ENCODE measurements at regions not wholly inside any gene's neighbourhood (a gene's known extent, or its start where the extent isn't known, plus 50 kb on each side); places are given as distances from the start of the nearest gene placed in this dataset.

- no peak overlapping the region for H3K4me3 Mint-ChIP-seq
- Histone ChIP-seq H3K4me1 (ENCODE audit: control insufficient read depth, insufficient read depth, low read length, poor library complexity, severe bottlenecking) (no peaks in the 10 kb centered on the region), H3K27ac (ENCODE audit: insufficient read depth, low read length, poor library complexity, severe bottlenecking) (no peak overlapping the region), H3K36me3 (ENCODE audit: control insufficient read depth, insufficient read depth, low read length) (no peaks in the 10 kb centered on the region), H3K27me3 (ENCODE audit: control insufficient read depth, insufficient read depth, low read length) (no peaks in the 10 kb centered on the region), H3K4me3 (ENCODE audit: low read depth, low read length) (no peak overlapping the region), H3K9me3 (ENCODE audit: control insufficient read depth in 2 of 2, low read length in 2 of 2) (no peaks in the 10 kb centered on the region)
- DNase-seq (no peak), ATAC-seq (ENCODE audit: low read depth in 2 of 2) (no peak)
- H3K9me3 Mint-ChIP-seq, result peaks cover 0 to 1% (median 0%) of the 10 kb centered on the region in 7 donors
- H3K27me3 Mint-ChIP-seq, result peaks cover 4% of the 10 kb centered on the region
- no peaks in the 10 kb centered on the region for H3K4me1 Mint-ChIP-seq
- H3K36me3 Mint-ChIP-seq, result no peaks in the 10 kb centered on the region
- H3K27ac Mint-ChIP-seq, result no peak overlapping the region
These were observed 941.8 kb downstream of the BRD1 start for GRCh38 chr22:48885919-48886305.

GRCh38 chr22:48885271-48885918 lies 942.3 kb downstream of the BRD1 start:
- peaks cover 0 to 1% (median 0%) of the 10 kb centered on the region in 7 donors for H3K9me3 Mint-ChIP-seq
- no peak for DNase-seq

DNA sequence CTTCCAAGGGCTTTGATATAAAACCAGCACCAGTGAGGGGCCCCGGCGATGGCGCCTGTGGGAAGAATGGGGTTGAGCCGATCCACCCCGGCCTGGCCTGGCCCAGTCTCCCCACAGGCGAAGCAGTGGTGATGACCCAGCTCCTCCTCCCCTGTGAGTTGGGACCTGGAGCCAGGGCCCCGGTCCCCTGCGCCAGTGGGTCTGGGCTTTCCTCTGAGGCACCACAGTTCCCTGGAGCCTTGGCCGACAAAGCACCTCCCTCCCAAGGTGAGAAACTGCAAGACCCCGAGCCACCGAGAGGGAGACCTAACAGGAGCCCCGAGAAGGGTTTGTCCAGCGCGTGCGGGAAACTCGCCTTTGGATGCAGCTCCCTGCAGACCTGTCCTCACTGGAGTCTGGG lies 942.9 kb downstream of the BRD1 start:
- Histone ChIP-seq H3K27me3 (ENCODE audit: control insufficient read depth, insufficient read depth, low read length) (no peaks in the 10 kb centered on the region), H3K36me3 (ENCODE audit: control insufficient read depth, insufficient read depth, low read length) (no peaks in the 10 kb centered on the region), H3K4me1 (ENCODE audit: control insufficient read depth, insufficient read depth, low read length, poor library complexity, severe bottlenecking) (no peaks in the 10 kb centered on the region), H3K9me3 (ENCODE audit: control insufficient read depth in 2 of 2, low read length in 2 of 2) (no peaks in the 10 kb centered on the region), H3K27ac (ENCODE audit: insufficient read depth, low read length, poor library complexity, severe bottlenecking) (no peak overlapping the region), H3K4me3 (ENCODE audit: low read depth, low read length) (no peak overlapping the region)
- Mint-ChIP-seq H3K9me3 (peaks cover 0 to 1% (median 0%) of the 10 kb centered on the region in 7 donors), H3K27ac (no peak overlapping the region), H3K4me3 (no peak overlapping the region), H3K27me3 (no peaks in the 10 kb centered on the region), H3K4me1 (no peaks in the 10 kb centered on the region), H3K36me3 (no peaks in the 10 kb centered on the region)
- DNase-seq, result no peak
- no peak for ATAC-seq (ENCODE audit: low read depth in 2 of 2)

More at GRCh38 chr22:48885271-48885918, 942.3 kb downstream of the BRD1 start:
- H3K4me3 Mint-ChIP-seq, result no peak overlapping the region
- no peak overlapping the region for H3K27ac ChIP-seq (ENCODE audit: insufficient read depth, low read length, poor library complexity, severe bottlenecking)
- no peaks in the 10 kb centered on the region for H3K27me3 ChIP-seq (ENCODE audit: control insufficient read depth, insufficient read depth, low read length)
- no peak overlapping the region for H3K27ac Mint-ChIP-seq
- H3K27me3 Mint-ChIP-seq, result no peaks in the 10 kb centered on the region
- H3K4me3 ChIP-seq (ENCODE audit: low read depth, low read length), result no peak overlapping the region
- no peaks in the 10 kb centered on the region for H3K4me1 Mint-ChIP-seq
- H3K36me3 ChIP-seq (ENCODE audit: control insufficient read depth, insufficient read depth, low read length), result no peaks in the 10 kb centered on the region
- ATAC-seq (ENCODE audit: low read depth in 2 of 2), result no peak
- no peaks in the 10 kb centered on the region for H3K4me1 ChIP-seq (ENCODE audit: control insufficient read depth, insufficient read depth, low read length, poor library complexity, severe bottlenecking)
- no peaks in the 10 kb centered on the region for H3K9me3 ChIP-seq (ENCODE audit: control insufficient read depth in 2 of 2, low read length in 2 of 2)
- H3K36me3 Mint-ChIP-seq, result no peaks in the 10 kb centered on the region

- H3K4me1 Mint-ChIP-seq, result no peaks in the 10 kb centered on the region
- no peak overlapping the region for H3K27ac Mint-ChIP-seq
- no peak for ATAC-seq (ENCODE audit: low read depth in 2 of 2)
- H3K4me3 Mint-ChIP-seq, result no peak overlapping the region
- H3K27me3 Mint-ChIP-seq, result no peaks in the 10 kb centered on the region
- no peak overlapping the region for H3K27ac ChIP-seq (ENCODE audit: insufficient read depth, low read length, poor library complexity, severe bottlenecking)
- no peaks in the 10 kb centered on the region for H3K36me3 ChIP-seq (ENCODE audit: control insufficient read depth, insufficient read depth, low read length)
- H3K4me1 ChIP-seq (ENCODE audit: control insufficient read depth, insufficient read depth, low read length, poor library complexity, severe bottlenecking), result no peaks in the 10 kb centered on the region
- H3K36me3 Mint-ChIP-seq, result no peaks in the 10 kb centered on the region
- H3K9me3 ChIP-seq (ENCODE audit: control insufficient read depth in 2 of 2, low read length in 2 of 2), result no peaks in the 10 kb centered on the region
- H3K27me3 ChIP-seq (ENCODE audit: control insufficient read depth, insufficient read depth, low read length), result no peaks in the 10 kb centered on the region
- peaks cover 0 to 1% (median 0%) of the 10 kb centered on the region in 7 donors for H3K9me3 Mint-ChIP-seq
- no peak for DNase-seq
- no peak overlapping the region for H3K4me3 ChIP-seq (ENCODE audit: low read depth, low read length)
These were observed 943.3 kb downstream of the BRD1 start for GRCh38 chr22:48884324-48884723.

DNA sequence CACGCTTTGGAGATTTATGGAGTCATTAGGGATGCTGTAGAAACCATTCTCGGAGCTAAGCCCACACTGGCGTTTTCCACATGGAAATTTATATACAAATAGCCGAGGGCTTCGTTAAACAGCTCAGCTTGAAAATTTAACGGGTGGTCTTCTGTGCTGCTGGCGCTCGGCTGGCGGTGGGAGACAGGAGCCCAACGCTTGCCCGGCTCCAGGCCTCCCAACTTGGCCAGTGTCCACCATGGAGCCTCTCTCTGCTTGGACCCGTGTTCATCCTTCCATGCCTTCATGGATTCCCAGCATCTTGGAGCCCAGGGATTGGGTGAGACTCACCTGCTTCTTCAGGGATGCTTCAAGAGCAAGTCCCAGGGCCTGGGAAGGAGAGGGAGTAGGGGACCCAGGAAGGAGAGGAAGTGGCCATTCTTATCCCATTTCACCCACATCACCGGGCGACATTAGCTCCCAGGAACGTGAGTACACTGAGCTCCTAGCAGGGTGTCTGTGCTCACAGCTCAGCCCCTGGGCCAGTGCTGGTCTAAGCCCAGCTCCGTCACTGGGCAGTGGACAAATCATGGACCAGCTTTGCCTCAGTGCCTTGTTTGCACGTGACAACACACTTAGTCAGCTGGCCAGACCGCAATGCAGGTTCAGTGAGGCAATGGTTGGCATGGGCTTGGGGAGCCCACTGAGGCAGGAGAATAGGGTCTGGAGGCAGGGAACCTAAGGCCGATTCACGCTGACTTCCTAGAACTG lies 944.3 kb downstream of the BRD1 start:
- no peak overlapping the region for H3K4me3 Mint-ChIP-seq

GRCh38 chr22:48882636-48883200 lies 945.0 kb downstream of the BRD1 start:
- Mint-ChIP-seq H3K9me3 (peaks cover 0 to 1% (median 0%) of the 10 kb centered on the region in 7 donors), H3K4me3 (no peak overlapping the region), H3K27me3 (no peaks in the 10 kb centered on the region), H3K27ac (no peak overlapping the region), H3K4me1 (no peaks in the 10 kb centered on the region), H3K36me3 (no peaks in the 10 kb centered on the region)
- DNase-seq (no peak), ATAC-seq (ENCODE audit: low read depth in 2 of 2) (no peak)
- no peaks in the 10 kb centered on the region for H3K9me3 ChIP-seq (ENCODE audit: control insufficient read depth in 2 of 2, low read length in 2 of 2)
- no peaks in the 10 kb centered on the region for H3K4me1 ChIP-seq (ENCODE audit: control insufficient read depth, insufficient read depth, low read length, poor library complexity, severe bottlenecking)
- H3K36me3 ChIP-seq (ENCODE audit: control insufficient read depth, insufficient read depth, low read length), result no peaks in the 10 kb centered on the region
- H3K27me3 ChIP-seq (ENCODE audit: control insufficient read depth, insufficient read depth, low read length), result no peaks in the 10 kb centered on the region
- no peak overlapping the region for H3K27ac ChIP-seq (ENCODE audit: insufficient read depth, low read length, poor library complexity, severe bottlenecking)
- no peak overlapping the region for H3K4me3 ChIP-seq (ENCODE audit: low read depth, low read length)

More for the DNA sequence above, 944.3 kb downstream of the BRD1 start:
- no peaks in the 10 kb centered on the region for H3K36me3 ChIP-seq (ENCODE audit: control insufficient read depth, insufficient read depth, low read length)
- no peaks in the 10 kb centered on the region for H3K4me1 ChIP-seq (ENCODE audit: control insufficient read depth, insufficient read depth, low read length, poor library complexity, severe bottlenecking)
- H3K27ac ChIP-seq (ENCODE audit: insufficient read depth, low read length, poor library complexity, severe bottlenecking), result no peak overlapping the region
- DNase-seq, result no peak
- H3K27me3 ChIP-seq (ENCODE audit: control insufficient read depth, insufficient read depth, low read length), result no peaks in the 10 kb centered on the region
- ATAC-seq (ENCODE audit: low read depth in 2 of 2), result no peak
- H3K9me3 ChIP-seq (ENCODE audit: control insufficient read depth in 2 of 2, low read length in 2 of 2), result no peaks in the 10 kb centered on the region
- no peaks in the 10 kb centered on the region for H3K4me1 Mint-ChIP-seq
- H3K36me3 Mint-ChIP-seq, result no peaks in the 10 kb centered on the region
- H3K27ac Mint-ChIP-seq, result no peak overlapping the region
- H3K4me3 ChIP-seq (ENCODE audit: low read depth, low read length), result no peak overlapping the region
- H3K9me3 Mint-ChIP-seq, result peaks cover 0 to 1% (median 0%) of the 10 kb centered on the region in 7 donors
- H3K27me3 Mint-ChIP-seq, result no peaks in the 10 kb centered on the region

- no peaks in the 10 kb centered on the region for H3K36me3 ChIP-seq (ENCODE audit: control insufficient read depth, insufficient read depth, low read length)
- H3K4me1 Mint-ChIP-seq, result no peaks in the 10 kb centered on the region
- no peaks in the 10 kb centered on the region for H3K27me3 Mint-ChIP-seq
- no peaks in the 10 kb centered on the region for H3K36me3 Mint-ChIP-seq
- H3K27ac Mint-ChIP-seq, result no peak overlapping the region
- no peak overlapping the region for H3K4me3 Mint-ChIP-seq
- H3K4me3 ChIP-seq (ENCODE audit: low read depth, low read length), result no peak overlapping the region
- no peaks in the 10 kb centered on the region for H3K9me3 ChIP-seq (ENCODE audit: control insufficient read depth in 2 of 2, low read length in 2 of 2)
- no peak for DNase-seq
- no peaks in the 10 kb centered on the region for H3K27me3 ChIP-seq (ENCODE audit: control insufficient read depth, insufficient read depth, low read length)
- H3K4me1 ChIP-seq (ENCODE audit: control insufficient read depth, insufficient read depth, low read length, poor library complexity, severe bottlenecking), result no peaks in the 10 kb centered on the region
- ATAC-seq (ENCODE audit: low read depth in 2 of 2), result no peak
- H3K27ac ChIP-seq (ENCODE audit: insufficient read depth, low read length, poor library complexity, severe bottlenecking), result no peak overlapping the region
- H3K9me3 Mint-ChIP-seq, result peaks cover 0 to 1% (median 0%) of the 10 kb centered on the region in 7 donors
These were observed 946.2 kb downstream of the BRD1 start for GRCh38 chr22:48881326-48881980.
